K562 (cell line): ENCODE measurements at regions not wholly inside any gene's neighbourhood (a gene's known extent, or its start where the extent isn't known, plus 50 kb on each side); places are given as distances from the start of the nearest gene placed in this dataset.

Experiments
- ATAC-seq: fragments of 200-7000 bp; cut with Tn5 transposase; 3 replicates; pipeline ENCODE4 v1.9.1; 2020; ENCODE audit warnings: moderate library complexity
- BruUV-seq: library from RNA; stranded (reverse); fragments of 400-500 nt; replicated peaks from 2 replicates; lab custom pipeline; 2021; lab: Mats Ljungman, UMichigan
- CTCF ChIA-PET: fragments of 300-600 bp; formaldehyde crosslinking; extraction: SDS; loops from one replicate; lab custom pipeline; 2021; ENCODE audit warnings: low intra/inter-chr PET ratio; lab: Yijun Ruan, JAX
- POLR2A ChIA-PET: fragments of 300-600, 350-650 bp; sonication (Branson Sonifier 250); formaldehyde crosslinking; extraction: SDS; loops from one replicate; lab custom pipeline; 2021; ENCODE audit warnings: antibody characterized with exemption, inconsistent platforms; lab: Yijun Ruan, JAX
- DNase-seq, 4 experiments: peaks; one replicate each; pipeline versions ENCODE4 v3.0.0 to v3.0.0-alpha.2; 2011 to 2018; ENCODE audit warnings: low spot score in 3 of 4, mixed read lengths in 3 of 4; ENCODE audit errors: extremely low read depth in 1 of 4
- FAIRE-seq: peaks from 2 replicates; lab custom pipeline; 2011; peaks lifted over from hg19 to GRCh38; lab: Jason Lieb, UNC
- H2AFZ ChIP-seq: 2 replicates; pipeline ENCODE4 v1.6.0; 2011; ENCODE audit warnings: low read depth, low read length, control low read depth, inconsistent platforms
- H3K27ac ChIP-seq: fragments of 200-600 bp; 3 replicates; pipeline ENCODE4 v1.8.0; 2011; ENCODE audit warnings: low read depth, mild to moderate bottlenecking, control low read depth, inconsistent platforms, low read length, moderate library complexity, mixed read lengths; ENCODE audit errors: extremely low read depth
- H3K27me3 ChIP-seq, 2 experiments: fragments of 300-600 bp in 1 of 2; 2 replicates in 1 of 2; 3 replicates in 1 of 2; pipeline versions ENCODE4 v1.6.0 to v1.8.0; 2011; ENCODE audit warnings: inconsistent platforms in 2 of 2, low read length in 2 of 2, mild to moderate bottlenecking in 1 of 2, mixed read lengths in 1 of 2, moderate library complexity in 1 of 2; ENCODE audit not compliant: control insufficient read depth in 2 of 2, insufficient read depth in 2 of 2
- H3K36me3 ChIP-seq: fragments of 300-600 bp; 3 replicates; pipeline ENCODE4 v1.8.0; 2011; ENCODE audit warnings: mild to moderate bottlenecking, low read length, inconsistent platforms; ENCODE audit not compliant: control insufficient read depth, insufficient read depth
- H3K4me1 ChIP-seq, 2 experiments: fragments of 200-600 bp in 1 of 2; replicated peaks in 1 of 2; 2 replicates in 1 of 2; 3 replicates in 1 of 2; pipeline versions ENCODE4 v1.5.1 to v1.8.0; 2011; ENCODE audit warnings: inconsistent platforms in 2 of 2, low read length in 2 of 2, mild to moderate bottlenecking in 1 of 2, mixed read lengths in 1 of 2, moderate library complexity in 1 of 2; ENCODE audit not compliant: control insufficient read depth in 2 of 2, insufficient read depth in 2 of 2
- H3K4me2 ChIP-seq: 2 replicates; pipeline ENCODE4 v1.6.1; 2011; ENCODE audit warnings: low read length, control low read depth, inconsistent platforms, mixed read lengths; ENCODE audit not compliant: insufficient read depth
- H3K4me3 ChIP-seq: fragments of 200-600 bp; sonication (generic), shearing (Covaris generic); 2 replicates; pipeline ENCODE4 v1.5.1; 2016; ENCODE audit warnings: control low read depth, inconsistent platforms
- H3K79me2 ChIP-seq: fragments of 200-600 bp; 3 replicates; pipeline ENCODE4 v1.8.0; 2011; ENCODE audit warnings: low read length, inconsistent platforms; ENCODE audit not compliant: control insufficient read depth, insufficient read depth
- H3K9ac ChIP-seq, 2 experiments: 2 replicates each; pipeline versions ENCODE4 v1.6.0 to v1.6.1; 2011; ENCODE audit warnings: low read depth in 2 of 2, low read length in 2 of 2, control low read depth in 1 of 2, inconsistent platforms in 1 of 2, mild to moderate bottlenecking in 1 of 2, mixed read lengths in 1 of 2; ENCODE audit not compliant: insufficient read depth in 1 of 2
- H3K9me1 ChIP-seq: one replicate; pipeline ENCODE4 v1.6.0; 2011; ENCODE audit warnings: inconsistent platforms, mild to moderate bottlenecking, low read length, moderate library complexity; ENCODE audit not compliant: control insufficient read depth, insufficient read depth
- H3K9me3 ChIP-seq: replicated peaks from 2 replicates; pipeline ENCODE4 v1.5.1; 2011; ENCODE audit warnings: low read depth, low read length, inconsistent platforms; ENCODE audit not compliant: control insufficient read depth, insufficient read depth
- H4K20me1 ChIP-seq: replicated peaks from 2 replicates; pipeline ENCODE4 v1.6.1; 2011; ENCODE audit warnings: low read length, inconsistent platforms, mixed read lengths; ENCODE audit not compliant: control insufficient read depth, insufficient read depth
- ARNT ChIP-seq, 2 experiments: fragments of 450-650 bp; IDR thresholded peaks; 2 replicates each; pipeline ENCODE4 v1.6.1; 2016; ENCODE audit warnings: mild to moderate bottlenecking in 1 of 2
- DIDO1 ChIP-seq: fragments of 450-650 bp; IDR thresholded peaks from 2 replicates; pipeline ENCODE4 v1.6.1; 2016; ENCODE audit warnings: low read depth, missing biosample characterization, missing genetic modification characterization
- SAP30 ChIP-seq: fragments of 200-600 bp; sonication (generic); IDR thresholded peaks from 2 replicates; pipeline ENCODE4 v1.6.1; 2012; ENCODE audit warnings: borderline replicate concordance, low read depth, mild to moderate bottlenecking, moderate library complexity, low read length, control low read depth, inconsistent platforms; ENCODE audit not compliant: insufficient read depth, poor library complexity, severe bottlenecking
- SIX5 ChIP-seq, 2 experiments: IDR thresholded peaks; 2 replicates each; pipeline ENCODE4 v1.6.1; 2011; ENCODE audit warnings: low read length in 2 of 2, borderline replicate concordance in 1 of 2, low read depth in 1 of 2, mild to moderate bottlenecking in 1 of 2, moderate library complexity in 1 of 2; ENCODE audit not compliant: insufficient read depth in 1 of 2
- THRAP3 ChIP-seq: fragments of 450-650 bp; IDR thresholded peaks from 2 replicates; pipeline ENCODE4 v1.6.1; 2016; ENCODE audit warnings: mild to moderate bottlenecking, inconsistent platforms, borderline replicate concordance
- U2AF1 ChIP-seq: fragments of 200-400 bp; formaldehyde crosslinking; optimal IDR thresholded peaks from 2 replicates; pipeline ENCODE3; 2017; ENCODE audit warnings: mild to moderate bottlenecking, low read depth, low read length, moderate library complexity
- ZC3H8 ChIP-seq: fragments of 450-650 bp; IDR thresholded peaks from 2 replicates; pipeline ENCODE4 v1.6.1; 2017
- ZNF224 ChIP-seq: sonication (generic); formaldehyde crosslinking; IDR thresholded peaks from 2 replicates; pipeline ENCODE4 v1.8.0; 2022; ENCODE audit warnings: mild to moderate bottlenecking, missing genetic modification reagents
- ZNF263 ChIP-seq: sonication (generic); formaldehyde crosslinking; IDR thresholded peaks from 2 replicates; pipeline ENCODE4 v1.8.0; 2022; ENCODE audit warnings: mild to moderate bottlenecking, missing genetic modification reagents, borderline replicate concordance
- ZNF324 ChIP-seq: fragments of 250-450 bp; sonication (Bioruptor Pico); IDR thresholded peaks from 2 replicates; pipeline ENCODE4 v1.4.0; 2020; ENCODE audit warnings: mild to moderate bottlenecking
- WGBS: fragments of 100-300 bp; shearing (Covaris generic); methylation state at CpG from one replicate; pipeline ENCODE4 v1.1.6; 2016; ENCODE audit warnings: low coverage, mixed read lengths; ENCODE audit not compliant: insufficient coverage; ENCODE audit errors: missing lambda C conversion rate; 5-methylcytosine and 5-hydroxymethylcytosine counted together
- in situ Hi-C: fragments of 300-500 bp; cut with MboI; formaldehyde crosslinking; loops from 4 replicates; pipeline ENCODE4 v1.15.0; 2018; ENCODE audit warnings: inconsistent platforms, mixed read lengths
- intact Hi-C: fragments of 100-400 bp; cut with micrococcal nuclease; formaldehyde crosslinking; loops from 2 replicates; pipeline ENCODE4 v1.14.2; 2022
- TF ChIP-seq, protein P1 (sequence below): sonication (generic); formaldehyde crosslinking; IDR thresholded peaks from 2 replicates; pipeline ENCODE4 v1.8.1; 2023; ENCODE audit warnings: mild to moderate bottlenecking, missing genetic modification reagents

DNA sequence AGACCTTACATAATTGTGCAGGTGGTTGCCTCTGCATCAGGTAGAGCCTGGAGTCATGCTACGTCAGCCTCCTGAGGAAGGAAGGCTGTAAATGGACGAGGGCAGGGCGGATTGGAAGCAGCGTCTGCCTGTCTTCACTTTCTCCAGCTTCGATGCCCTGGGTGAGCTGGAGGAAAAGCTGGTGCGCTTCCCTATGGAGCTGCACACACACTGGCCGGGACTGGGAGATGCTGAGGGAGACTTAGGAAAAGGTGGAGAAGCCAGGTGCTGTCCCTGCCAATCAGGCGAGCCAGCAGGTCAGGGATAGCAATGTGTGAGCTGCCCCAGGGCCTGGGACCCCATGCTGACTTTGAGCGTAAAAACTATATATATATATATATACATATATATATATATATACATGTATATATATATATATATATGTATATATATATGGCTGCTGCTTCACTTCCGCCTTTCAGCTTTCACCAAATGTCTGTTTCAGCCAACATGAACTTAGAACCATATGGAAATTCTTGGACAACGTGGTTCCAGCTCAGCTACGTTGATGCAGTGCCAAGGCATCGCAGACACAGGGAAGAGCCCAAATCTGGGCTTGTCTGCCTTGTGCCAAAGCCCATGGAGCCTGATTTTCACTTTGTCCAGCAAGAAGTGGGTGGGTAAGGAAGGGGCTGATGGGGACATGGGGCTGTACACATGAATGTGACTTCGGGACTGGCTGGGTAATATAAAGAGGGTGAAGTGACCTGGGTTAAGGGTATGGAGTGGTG is 71.5 kb upstream of the NKD1 start:
- 2% methylated on average over 14 of the region's 14 CpGs for WGBS
- DNase-seq (no peak), FAIRE-seq (no peak), ATAC-seq (no peak)
- H3K9me3 ChIP-seq = no peaks in the 10 kb centered on the region
- H3K4me3 ChIP-seq = no peak overlapping the region
- TF ChIP-seq DIDO1 (tag) = no peak
- TF ChIP-seq THRAP3 = no peak
- TF ChIP-seq U2AF1 = no peak
- no peak for TF ChIP-seq SIX5 (IDR thresholded peaks at IDR 0.05; ENCODE audit: borderline replicate concordance in 1 of 2, insufficient read depth in 1 of 2, low read depth in 1 of 2, low read length in 2 of 2)
- TF ChIP-seq ZNF324 (CRISPR knock-in tag) = no peak
- H3K36me3 ChIP-seq = no peaks in the 10 kb centered on the region
- no peak overlapping the region for H3K27ac ChIP-seq
- CTCF ChIA-PET = no interaction called here
- no TSS peak for BruUV-seq
- intact Hi-C loops (no loop called here), in situ Hi-C loops (no loop called here)
- POLR2A ChIA-PET = no interaction called here
- H3K4me1 ChIP-seq = peaks cover 0 to 9% of the 10 kb centered on the region in 2 experiments; a peak in 4 of 5 replicates
- H3K27me3 ChIP-seq = peaks cover 7 to 21% of the 10 kb centered on the region in 2 experiments; a peak in 3 of 5 replicates
- H3K9me1 ChIP-seq = no peaks in the 10 kb centered on the region
- no peak overlapping the region for H3K9ac ChIP-seq
- H3K79me2 ChIP-seq = no peaks in the 10 kb centered on the region
- no peak overlapping the region for H3K4me2 ChIP-seq
- H2AFZ ChIP-seq = no peak overlapping the region
- H4K20me1 ChIP-seq = no peaks in the 10 kb centered on the region

DNA sequence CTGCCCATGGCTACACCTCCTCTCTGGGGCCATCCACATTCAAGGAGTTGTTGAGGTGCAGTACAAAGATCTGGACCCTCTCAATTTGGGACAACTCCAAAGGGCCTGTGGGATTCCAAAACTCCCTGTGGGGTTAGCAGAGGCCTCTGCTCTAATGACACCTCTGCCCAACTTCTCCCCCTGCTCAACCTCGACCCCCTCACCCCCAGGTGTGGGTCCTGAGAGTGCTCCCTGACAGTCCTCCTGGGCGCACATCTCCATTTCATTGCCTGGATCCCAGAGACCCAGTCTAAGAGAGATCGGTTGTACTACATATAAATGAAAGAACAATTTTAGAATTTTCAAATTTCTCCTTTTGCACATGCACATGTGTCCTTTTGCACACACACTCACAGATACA is 73.0 kb upstream of the NKD1 start:
- no peaks in the 10 kb centered on the region for H3K79me2 ChIP-seq
- no peak overlapping the region for H3K9ac ChIP-seq
- BruUV-seq = no TSS peak
- H3K4me2 ChIP-seq = no peak overlapping the region
- H3K9me1 ChIP-seq = no peaks in the 10 kb centered on the region
- no peaks in the 10 kb centered on the region for H4K20me1 ChIP-seq
- H3K4me1 ChIP-seq = peaks cover 0 to 9% of the 10 kb centered on the region in 2 experiments; a peak in 4 of 5 replicates
- ATAC-seq (no peak), FAIRE-seq (no peak), DNase-seq (no peak)
- 8% methylated on average over 3 of the region's 3 CpGs for WGBS
- H2AFZ ChIP-seq = no peak overlapping the region
- H3K4me3 ChIP-seq = no peak overlapping the region
- POLR2A ChIA-PET = no interaction called here
- H3K27ac ChIP-seq = no peak overlapping the region
- TF ChIP-seq, protein P1, sequence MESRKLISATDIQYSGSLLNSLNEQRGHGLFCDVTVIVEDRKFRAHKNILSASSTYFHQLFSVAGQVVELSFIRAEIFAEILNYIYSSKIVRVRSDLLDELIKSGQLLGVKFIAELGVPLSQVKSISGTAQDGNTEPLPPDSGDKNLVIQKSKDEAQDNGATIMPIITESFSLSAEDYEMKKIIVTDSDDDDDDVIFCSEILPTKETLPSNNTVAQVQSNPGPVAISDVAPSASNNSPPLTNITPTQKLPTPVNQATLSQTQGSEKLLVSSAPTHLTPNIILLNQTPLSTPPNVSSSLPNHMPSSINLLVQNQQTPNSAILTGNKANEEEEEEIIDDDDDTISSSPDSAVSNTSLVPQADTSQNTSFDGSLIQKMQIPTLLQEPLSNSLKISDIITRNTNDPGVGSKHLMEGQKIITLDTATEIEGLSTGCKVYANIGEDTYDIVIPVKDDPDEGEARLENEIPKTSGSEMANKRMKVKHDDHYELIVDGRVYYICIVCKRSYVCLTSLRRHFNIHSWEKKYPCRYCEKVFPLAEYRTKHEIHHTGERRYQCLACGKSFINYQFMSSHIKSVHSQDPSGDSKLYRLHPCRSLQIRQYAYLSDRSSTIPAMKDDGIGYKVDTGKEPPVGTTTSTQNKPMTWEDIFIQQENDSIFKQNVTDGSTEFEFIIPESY (CRISPR knock-in tag) = no peak
- TF ChIP-seq ZC3H8 (no peak), ARNT (IDR thresholded peaks at IDR 0.05) (no peak), ZNF224 (no peak), ZNF263 (CRISPR knock-in tag) (peak; percentile 72), SAP30 (no peak)
- TF ChIP-seq, all 486 proteins: peak for 1
- CTCF ChIA-PET = no interaction called here
- intact Hi-C loops (no loop called here), in situ Hi-C loops (no loop called here)
- Histone ChIP-seq H3K36me3 (no peaks in the 10 kb centered on the region), H3K27me3 (peaks cover 7 to 22% of the 10 kb centered on the region in 2 experiments; a peak in 3 of 5 replicates), H3K9me3 (no peaks in the 10 kb centered on the region)
